Cardiac septum (tissue), 1 donor: ENCODE measurements at regions not wholly inside any gene's neighbourhood (a gene's known extent, or its start where the extent isn't known, plus 50 kb on each side); places are given as distances from the start of the nearest gene placed in this dataset.

ENCODE experiments used
- DNase-seq: peaks from one replicate; pipeline ENCODE4 v3.0.0-alpha.2; 2020; ENCODE audit warnings: low spot score
- intact Hi-C: fragments of 100-400 bp; cut with DNase I; formaldehyde crosslinking; loops from one replicate; pipeline ENCODE4 v1.14.0; 2022
- donor health status: DM: no; HTN: no; CAD: no.

GRCh38 chr13:95441326-95441725 lies 111.2 kb upstream of the CLDN10 start:
- intact Hi-C loops, result no loop called here
- no peak for DNase-seq

DNA sequence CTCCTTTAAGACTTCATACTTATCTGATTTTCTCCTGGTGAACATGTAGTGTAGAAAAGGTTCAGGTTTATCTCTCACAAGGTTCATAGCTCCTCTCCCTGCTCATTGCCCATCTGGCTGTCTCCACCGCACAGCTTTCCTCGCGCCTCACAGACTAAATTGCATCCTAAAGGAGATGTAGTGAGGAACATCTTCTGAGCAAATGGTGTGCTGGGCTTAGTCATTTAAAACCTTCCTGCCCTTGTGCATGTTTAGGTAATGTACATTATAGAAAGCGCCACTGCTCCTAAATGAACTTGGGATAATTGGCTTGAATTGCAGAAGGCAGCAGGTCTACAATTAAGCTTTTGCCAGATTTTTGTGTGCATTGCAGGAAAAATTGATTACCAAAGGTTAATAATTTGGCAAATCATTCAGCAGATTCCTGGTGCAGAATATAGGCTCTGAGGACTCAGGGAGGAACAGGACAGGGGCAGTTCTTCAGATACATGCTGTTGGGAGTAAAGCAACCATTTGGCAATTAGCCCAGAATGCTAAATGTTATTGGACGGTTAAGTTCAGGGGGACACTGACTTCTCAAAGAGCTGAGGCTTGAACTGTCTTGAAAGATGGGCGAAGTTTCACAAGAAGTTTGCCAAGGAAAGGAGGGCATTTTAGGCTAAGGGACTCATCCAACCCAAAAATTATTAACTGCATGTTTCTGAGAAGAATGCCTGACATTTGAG lies 108.4 kb upstream of the CLDN10 start:
- no peak for DNase-seq
- intact Hi-C loops, result no loop called here

- DNase-seq, result no peak
- intact Hi-C loops, result no loop called here
These were observed 107.4 kb upstream of the CLDN10 start for GRCh38 chr13:95445131-95445530.

DNA sequence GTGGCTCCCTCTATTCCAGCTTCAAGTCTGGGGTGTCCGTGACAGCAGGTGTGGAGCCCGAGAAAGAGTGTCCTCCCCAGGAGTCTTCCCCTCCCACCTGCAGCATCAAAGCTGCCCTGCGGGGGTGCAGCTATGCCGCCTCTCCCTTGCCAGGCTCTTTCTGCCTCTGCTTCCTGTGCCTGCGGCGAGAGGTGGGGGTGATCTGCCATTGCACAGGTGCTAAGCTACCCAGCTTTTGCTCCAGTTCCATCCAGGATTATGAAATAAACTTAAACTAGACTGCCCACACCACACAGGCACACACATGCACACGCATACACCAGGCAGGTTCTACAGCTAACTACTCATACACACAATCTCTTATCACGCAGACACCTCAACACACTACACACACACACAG lies 104.7 kb upstream of the CLDN10 start:
- intact Hi-C loops, result no loop called here
- no peak for DNase-seq

GRCh38 chr13:95451656-95452055 lies 100.9 kb upstream of the CLDN10 start:
- intact Hi-C loops, result no loop called here
- DNase-seq, result no peak

DNA sequence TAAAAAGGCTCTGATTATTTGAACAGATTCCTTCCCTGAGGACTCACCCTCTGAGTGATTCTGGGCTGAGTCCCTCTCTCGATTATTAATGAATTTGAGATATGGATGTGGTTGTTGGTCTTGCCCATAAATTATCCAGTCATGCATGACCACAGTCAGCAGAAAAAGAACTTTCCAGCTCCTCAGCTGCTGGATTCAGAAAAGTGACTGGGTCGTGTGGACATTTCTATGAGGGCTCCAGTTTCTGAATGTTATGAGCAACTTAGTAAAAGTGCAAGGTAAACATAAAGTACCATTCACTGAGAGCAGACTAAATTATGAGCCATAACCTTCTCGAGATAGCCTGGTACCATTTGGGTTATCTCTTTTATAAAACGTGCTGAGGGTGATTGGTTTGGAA lies 100.1 kb upstream of the CLDN10 start:
- intact Hi-C loops, result no loop called here
- no peak for DNase-seq

DNA sequence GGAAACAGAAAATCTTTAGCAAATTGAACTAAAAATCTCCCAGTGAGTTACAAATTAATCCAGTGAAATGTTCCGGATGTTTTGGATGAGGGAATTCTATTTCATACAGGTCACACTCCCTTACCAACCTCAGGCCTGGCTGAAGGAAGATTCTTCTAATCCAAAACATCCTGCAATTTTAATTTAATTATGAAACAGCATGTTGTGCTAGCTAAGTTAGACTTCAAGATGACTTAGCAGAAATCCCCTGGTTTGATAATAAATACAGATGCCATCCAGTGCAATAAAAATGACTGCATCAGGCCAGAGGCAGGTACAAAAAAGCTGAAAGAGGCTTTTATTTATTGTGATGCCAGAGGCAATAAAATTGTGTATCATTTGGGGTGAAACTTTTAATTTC lies 96.7 kb upstream of the CLDN10 start:
- intact Hi-C loops, result no loop called here
- no peak for DNase-seq

GRCh38 chr13:95456815-95457214 lies 95.7 kb upstream of the CLDN10 start:
- no peak for DNase-seq
- intact Hi-C loops, result no loop called here

GRCh38 chr13:95457294-95457693 lies 95.2 kb upstream of the CLDN10 start:
- DNase-seq, result no peak
- intact Hi-C loops, result no loop called here

DNA sequence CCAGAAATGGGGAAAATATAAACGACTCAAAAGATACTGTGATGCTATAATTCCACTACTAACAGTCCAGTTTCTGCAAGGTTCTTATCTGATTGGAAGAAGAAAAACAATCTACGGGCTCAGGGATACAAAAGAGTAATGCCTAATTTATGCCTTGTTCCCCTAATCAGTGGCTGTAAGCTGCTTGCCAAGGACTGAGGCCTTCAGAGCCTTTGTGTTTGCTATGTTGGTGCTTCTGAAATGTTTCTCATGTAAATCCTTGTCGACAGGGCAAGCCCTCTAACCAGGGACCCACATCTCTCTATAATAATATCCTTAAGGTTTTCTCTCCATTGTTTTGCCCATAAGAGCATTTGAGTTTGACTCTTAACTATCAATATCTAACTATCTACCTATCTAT lies 89.7 kb upstream of the CLDN10 start:
- no peak for DNase-seq
- intact Hi-C loops, result no loop called here

DNA sequence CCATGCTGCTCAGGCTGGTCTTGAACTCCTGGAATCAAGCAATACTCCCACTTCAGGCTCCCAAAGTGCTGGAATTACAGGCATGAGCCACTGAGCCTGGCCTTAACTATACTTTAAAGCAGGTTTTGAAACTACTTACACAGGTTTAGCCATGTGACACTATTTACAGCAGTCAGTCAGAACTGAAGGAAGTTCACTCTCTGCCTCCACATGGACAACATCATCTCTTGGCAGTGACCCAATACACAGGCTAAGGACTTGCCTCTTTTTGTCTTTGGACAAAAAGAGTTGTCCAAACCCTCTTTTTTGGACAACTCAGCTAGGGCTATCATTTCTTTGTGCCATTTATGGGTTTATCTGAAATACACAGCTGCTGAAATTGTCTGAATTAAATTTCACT lies 89.0 kb upstream of the CLDN10 start:
- DNase-seq, result no peak
- intact Hi-C loops, result no loop called here

DNA sequence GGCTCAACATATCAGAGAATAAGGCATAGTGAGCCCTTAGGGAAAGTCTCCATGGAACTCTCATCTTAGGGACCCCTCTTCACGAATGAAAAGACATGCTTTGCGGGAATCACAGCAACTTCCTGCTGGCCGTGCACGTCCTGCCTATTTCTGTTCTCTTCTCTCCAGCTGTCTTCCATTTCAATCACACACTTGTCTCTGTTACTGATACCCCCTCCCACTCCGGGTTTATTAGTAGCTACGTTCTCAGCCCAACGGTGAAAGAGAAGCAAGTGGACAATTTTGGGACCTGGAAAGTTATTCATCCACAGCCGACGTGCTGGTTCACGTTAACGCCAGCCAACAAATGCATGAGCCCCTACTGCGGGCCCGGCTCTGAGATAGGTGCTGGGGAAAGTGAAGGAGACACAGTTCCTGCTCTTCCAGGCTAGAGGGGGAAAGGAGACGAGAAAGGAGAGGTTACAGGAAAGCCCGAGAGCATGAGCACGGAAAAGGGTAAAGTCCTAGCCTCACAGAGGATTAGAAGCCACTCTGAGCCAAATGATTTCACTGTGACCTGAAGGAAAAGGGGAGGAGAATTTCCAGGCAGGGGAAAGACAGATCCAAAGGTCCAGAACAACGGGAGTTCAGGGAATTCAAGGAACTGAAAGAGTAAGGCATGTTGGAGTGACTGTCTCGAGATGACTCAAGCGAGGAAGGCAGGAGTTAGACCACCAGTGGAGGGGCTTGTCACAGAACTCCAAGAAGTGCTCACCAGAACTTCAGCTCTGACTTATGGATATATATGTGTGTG lies 81.8 kb upstream of the CLDN10 start:
- intact Hi-C loops, result loop anchor here (10.0 kb wide), 1 partner anchor 276 kb away; no protein-coding TSS in a partner anchor
- no peak for DNase-seq

DNA sequence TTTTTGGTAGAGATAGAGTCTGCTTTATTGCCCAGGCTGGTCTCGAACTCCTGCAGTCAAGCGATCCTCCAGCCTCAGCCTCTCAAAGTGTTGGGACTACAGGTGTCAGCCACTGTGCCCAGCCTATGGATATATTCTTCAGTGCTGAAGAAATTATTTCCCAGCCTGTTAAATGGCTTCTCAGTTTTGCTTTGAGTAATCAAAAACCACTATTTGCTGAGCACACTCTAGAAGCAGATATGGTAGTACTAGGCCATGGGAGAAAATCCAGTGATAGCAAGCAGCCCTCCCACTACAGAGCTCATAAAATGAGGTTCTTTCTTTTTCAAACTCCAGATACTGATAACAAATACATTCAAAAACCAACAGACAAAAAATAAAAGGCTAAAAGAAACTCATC lies 80.6 kb upstream of the CLDN10 start:
- intact Hi-C loops, result loop anchor here (10.0 kb wide), 1 partner anchor 277 kb away; no protein-coding TSS in a partner anchor
- DNase-seq, result no peak

DNA sequence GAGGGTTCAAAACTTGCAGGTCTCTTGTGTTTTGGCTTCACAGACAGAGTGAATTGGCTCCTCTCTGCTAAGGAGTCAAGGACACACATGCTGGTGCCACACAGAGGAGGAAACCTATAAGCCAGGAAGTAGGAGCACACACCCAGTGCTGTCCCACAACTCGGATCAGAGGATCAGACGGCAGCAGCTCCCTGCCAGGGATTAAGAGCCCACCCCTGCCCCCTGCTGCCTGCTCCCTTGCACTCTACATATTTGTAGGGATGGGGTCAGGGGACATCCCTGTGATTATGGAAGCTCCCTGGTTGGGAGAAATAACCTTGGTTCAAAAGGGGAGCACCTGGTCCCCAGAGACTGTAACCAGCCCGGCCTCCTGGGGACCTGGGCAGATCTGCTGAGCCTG lies 77.5 kb upstream of the CLDN10 start:
- DNase-seq, result no peak
- intact Hi-C loops, result loop anchor here (10.0 kb wide), 1 partner anchor 280 kb away; no protein-coding TSS in a partner anchor

DNA sequence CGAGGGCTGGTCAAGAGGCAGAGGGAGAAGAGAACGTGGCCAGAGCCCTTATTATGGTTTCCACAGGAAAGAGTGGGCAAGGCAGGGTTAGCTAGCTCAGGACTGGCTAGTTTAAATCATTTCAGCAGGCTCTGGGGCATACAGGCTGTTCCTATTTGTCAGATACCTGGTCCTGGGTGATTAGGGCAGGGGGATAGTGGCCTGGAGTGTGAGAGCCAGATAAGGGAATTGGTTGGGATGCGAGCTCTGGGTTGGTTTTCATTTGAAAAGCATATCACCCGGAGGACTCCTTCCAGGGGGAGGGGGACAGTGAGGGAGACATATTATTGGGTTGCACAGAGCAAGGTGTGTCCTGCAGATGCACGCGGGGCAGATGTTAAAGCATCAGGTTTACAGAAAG lies 75.3 kb upstream of the CLDN10 start:
- intact Hi-C loops, result loop anchor here (10.0 kb wide), 1 partner anchor 282 kb away; no protein-coding TSS in a partner anchor
- no peak for DNase-seq

- DNase-seq, result no peak
- intact Hi-C loops, result loop anchor here (10.0 kb wide), 1 partner anchor 285 kb away; no protein-coding TSS in a partner anchor
These were observed 72.8 kb upstream of the CLDN10 start for GRCh38 chr13:95479731-95480130.

GRCh38 chr13:95480131-95480545 lies 72.4 kb upstream of the CLDN10 start:
- DNase-seq, result no peak
- intact Hi-C loops, result no loop called here

- DNase-seq, result no peak
- intact Hi-C loops, result no loop called here
These were observed 71.4 kb upstream of the CLDN10 start for GRCh38 chr13:95480791-95481780.

DNA sequence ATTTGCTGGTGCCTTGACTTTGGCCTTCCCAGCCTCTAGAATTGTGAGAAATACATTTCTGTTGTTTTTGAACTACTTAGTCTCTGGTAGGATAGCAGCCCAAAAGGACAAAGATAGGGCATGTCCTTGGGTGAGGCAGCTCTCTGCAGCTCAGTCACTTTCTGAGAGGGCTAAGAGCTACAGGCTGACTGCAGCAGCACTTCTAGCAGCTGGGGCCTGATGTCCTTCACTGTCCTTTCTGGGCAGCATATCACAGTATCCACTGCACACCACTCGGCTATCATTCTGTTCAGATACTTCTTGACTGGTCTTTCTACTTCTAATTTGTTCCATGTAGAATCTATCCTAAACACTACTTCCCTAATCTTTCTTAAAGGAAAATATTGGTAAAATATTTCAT lies 68.5 kb upstream of the CLDN10 start:
- intact Hi-C loops, result no loop called here

DNA sequence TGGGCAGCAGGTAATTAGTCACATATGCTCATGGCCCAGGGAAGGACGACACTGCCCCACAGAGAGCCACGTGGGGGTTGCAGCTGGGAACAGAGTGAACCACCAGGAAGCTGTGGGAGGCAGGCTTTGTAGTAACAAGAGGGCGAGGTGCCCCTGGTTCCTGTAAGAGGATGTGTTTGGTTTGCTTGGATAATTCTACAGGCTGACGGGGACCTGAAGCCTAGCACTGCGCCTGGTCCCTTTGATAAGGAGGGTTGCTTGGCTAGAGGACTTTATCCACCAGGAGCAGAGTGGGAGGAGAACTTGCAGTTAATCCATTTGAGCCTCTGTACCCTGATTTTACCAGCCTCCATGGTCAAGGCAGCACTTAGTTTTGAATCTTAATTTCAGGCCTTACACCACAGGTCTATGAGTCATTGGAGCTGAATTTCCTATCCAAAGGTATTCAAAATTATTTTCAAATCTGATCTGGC lies 67.4 kb upstream of the CLDN10 start:
- intact Hi-C loops, result no loop called here
- DNase-seq, result no peak

More for the DNA sequence above, 68.5 kb upstream of the CLDN10 start:
- DNase-seq, result no peak
